ENCODE measurements at regions not wholly inside any gene's neighbourhood (a gene's known extent, or its start where the extent isn't known, plus 50 kb on each side); places are given as distances from the start of the nearest gene placed in this dataset.

DNA sequence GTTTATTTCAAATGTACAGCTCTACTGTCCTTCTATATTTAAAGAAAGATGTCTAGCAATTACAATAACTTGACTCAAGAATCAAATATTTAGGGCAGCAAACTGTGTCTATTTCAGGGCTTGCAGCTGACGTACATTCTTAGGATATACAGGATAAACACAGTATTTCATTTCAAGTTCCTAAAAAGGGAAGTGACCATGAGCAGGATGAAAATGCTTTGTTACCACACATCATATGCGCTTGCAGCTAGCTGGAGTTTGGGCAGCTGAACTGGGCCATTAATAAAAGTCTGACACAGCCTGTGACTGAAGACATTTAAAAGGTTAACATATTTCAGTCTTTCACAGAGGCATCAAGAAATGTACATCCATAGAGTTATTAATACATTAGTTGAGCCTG lies 264.6 kb upstream of the TRIB2 start:
- no CpG with 5 or more reads among the region's 2 CpGs for whole genome bisulfite sequencing (ENCODE audit: insufficient coverage)
- POLR2A ChIA-PET, result no interaction called here

DNA sequence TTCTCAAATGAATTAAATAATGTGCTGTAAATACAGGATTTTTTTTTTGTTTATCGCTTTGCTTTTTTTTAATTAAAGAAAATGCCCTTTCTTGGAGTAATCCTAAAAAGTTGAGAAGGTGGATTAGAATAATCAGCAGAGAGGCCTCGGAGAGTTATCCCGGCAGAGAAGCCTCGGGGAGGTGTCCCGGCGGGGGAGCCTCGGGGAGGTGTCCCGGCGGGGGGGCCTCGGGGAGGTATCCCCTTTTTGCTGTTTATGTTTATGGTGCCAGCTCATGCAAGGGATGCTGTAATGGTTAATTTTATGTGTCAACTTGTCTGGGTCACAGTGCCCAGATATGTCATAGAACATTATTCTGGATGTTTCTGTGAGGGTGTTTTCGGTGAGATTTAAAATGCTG lies 263.0 kb upstream of the TRIB2 start:
- Histone ChIP-seq H3K4me3 (ENCODE audit: control insufficient read depth in 1 of 7, extremely low read depth in 1 of 7, insufficient read depth in 4 of 7, low read depth in 2 of 7, low read length in 6 of 7) (no peak overlapping the region), H3K27me3 (replicated peaks in 2 of 5; ENCODE audit: control insufficient read depth in 4 of 5, insufficient read depth in 5 of 5, low read length in 4 of 5) (no peaks in the 10 kb centered on the region), H3K27ac (ENCODE audit: insufficient read depth in 1 of 2, low read depth in 1 of 2, low read length in 2 of 2, poor library complexity in 1 of 2, severe bottlenecking in 2 of 2) (no peak overlapping the region), H3K9me3 (ENCODE audit: control extremely low read depth in 1 of 5, control insufficient read depth in 4 of 5, insufficient read depth in 2 of 5, low read depth in 1 of 5, low read length in 4 of 5) (no peaks in the 10 kb centered on the region), H3K36me3 (ENCODE audit: control insufficient read depth in 4 of 4, insufficient read depth in 4 of 4, low read length in 3 of 4) (no peaks in the 10 kb centered on the region), H3K4me1 (ENCODE audit: control extremely low read depth in 1 of 4, control insufficient read depth in 4 of 4, insufficient read depth in 4 of 4, low read length in 3 of 4) (peaks cover 14 to 30% (median 21%) of the 10 kb centered on the region in 4 experiments)
- 85% methylated on average over 4 of the region's 11 CpGs for WGBS (ENCODE audit: insufficient coverage)
- no peak for DNase-seq
- POLR2A ChIA-PET, result interaction anchor here (0.6 kb wide), 1 partner anchor 67 kb away, joined by 4 read pairs; no protein-coding TSS in a partner anchor
- CTCF ChIA-PET, result interaction anchor here (1.7 kb wide), 1 partner anchor 14 kb away, joined by 4 read pairs; no protein-coding TSS in a partner anchor

More for the DNA sequence above, 264.6 kb upstream of the TRIB2 start:
- no peaks in the 10 kb centered on the region for H3K9me3 ChIP-seq (ENCODE audit: control extremely low read depth in 1 of 5, control insufficient read depth in 4 of 5, insufficient read depth in 2 of 5, low read depth in 1 of 5, low read length in 4 of 5)
- peak overlapping the region; percentile 34 to 77 for H3K27ac ChIP-seq (ENCODE audit: insufficient read depth in 1 of 2, low read depth in 1 of 2, low read length in 2 of 2, poor library complexity in 1 of 2, severe bottlenecking in 2 of 2)
- no peaks in the 10 kb centered on the region for H3K27me3 ChIP-seq (replicated peaks in 2 of 5; ENCODE audit: control insufficient read depth in 4 of 5, insufficient read depth in 5 of 5, low read length in 4 of 5)
- peak overlapping the region in 6 of 7 experiments; percentile 21 to 66 (median 49) for H3K4me3 ChIP-seq (ENCODE audit: control insufficient read depth in 1 of 7, extremely low read depth in 1 of 7, insufficient read depth in 4 of 7, low read depth in 2 of 7, low read length in 6 of 7)
- DNase-seq, result peak; percentile 43 to 85 (median 78)
- CTCF ChIA-PET, result interaction anchor here (0.6 kb wide), 1 partner anchor 55 kb away, joined by 3 read pairs; no protein-coding TSS in a partner anchor
- H3K4me1 ChIP-seq (ENCODE audit: control extremely low read depth in 1 of 4, control insufficient read depth in 4 of 4, insufficient read depth in 4 of 4, low read length in 3 of 4), result peaks cover 14 to 29% (median 20%) of the 10 kb centered on the region in 4 experiments
- H3K36me3 ChIP-seq (ENCODE audit: control insufficient read depth in 4 of 4, insufficient read depth in 4 of 4, low read length in 3 of 4), result no peaks in the 10 kb centered on the region

GRCh38 chr2:12455661-12456060 lies 261.1 kb upstream of the TRIB2 start:
- ChIA-PET POLR2A (no interaction called here), CTCF (no interaction called here)
- H3K36me3 ChIP-seq (ENCODE audit: control insufficient read depth in 4 of 4, insufficient read depth in 4 of 4, low read length in 3 of 4), result no peaks in the 10 kb centered on the region
- H3K27ac ChIP-seq (ENCODE audit: insufficient read depth in 1 of 2, low read depth in 1 of 2, low read length in 2 of 2, poor library complexity in 1 of 2, severe bottlenecking in 2 of 2), result no peak overlapping the region
- DNase-seq, result no peak
- no peaks in the 10 kb centered on the region for H3K9me3 ChIP-seq (ENCODE audit: control extremely low read depth in 1 of 5, control insufficient read depth in 4 of 5, insufficient read depth in 2 of 5, low read depth in 1 of 5, low read length in 4 of 5)
- H3K4me1 ChIP-seq (ENCODE audit: control extremely low read depth in 1 of 4, control insufficient read depth in 4 of 4, insufficient read depth in 4 of 4, low read length in 3 of 4), result peaks cover 14 to 29% (median 21%) of the 10 kb centered on the region in 4 experiments
- no CpG with 5 or more reads among the region's 2 CpGs for WGBS (ENCODE audit: insufficient coverage)
- H3K4me3 ChIP-seq (ENCODE audit: control insufficient read depth in 1 of 7, extremely low read depth in 1 of 7, insufficient read depth in 4 of 7, low read depth in 2 of 7, low read length in 6 of 7), result no peak overlapping the region
- no peaks in the 10 kb centered on the region for H3K27me3 ChIP-seq (replicated peaks in 2 of 5; ENCODE audit: control insufficient read depth in 4 of 5, insufficient read depth in 5 of 5, low read length in 4 of 5)

DNA sequence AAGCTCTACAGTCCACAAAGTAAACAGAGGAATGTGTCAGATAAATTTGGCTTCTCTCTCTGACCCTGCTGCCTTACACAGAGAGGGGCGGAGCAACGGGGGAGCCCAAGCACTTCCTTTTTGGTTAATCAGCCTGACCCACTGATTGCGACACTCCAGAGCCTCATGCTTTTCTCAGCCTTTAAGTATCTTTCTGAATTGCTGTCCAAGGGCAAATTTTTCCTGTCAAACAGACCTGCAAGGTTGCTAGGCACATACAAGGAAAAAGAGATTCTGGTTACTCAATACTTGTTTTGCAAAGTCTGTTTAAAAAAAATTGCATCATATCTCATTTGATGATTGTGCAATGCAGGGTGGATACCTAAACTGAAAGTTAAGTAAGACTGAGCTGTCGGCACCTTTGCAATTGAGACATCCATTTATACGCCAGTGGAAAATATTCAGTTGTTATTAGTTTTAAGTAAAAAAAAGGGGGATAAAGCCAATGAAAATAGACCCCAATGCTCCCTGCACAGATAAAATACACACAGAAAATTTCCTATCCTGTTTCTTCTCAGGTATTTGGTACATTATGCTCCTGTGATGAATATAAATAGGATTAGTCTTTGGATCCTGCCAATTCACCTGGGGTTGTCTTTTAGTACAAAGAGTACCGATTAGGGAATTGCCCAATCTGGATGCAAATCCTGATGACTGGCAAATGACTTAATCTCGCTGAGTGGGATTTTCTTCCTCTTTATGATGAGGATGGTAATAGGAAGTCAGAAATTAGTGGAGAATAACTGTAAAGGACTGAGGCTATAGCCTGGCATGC lies 260.2 kb upstream of the TRIB2 start:
- 17% methylated on average over 4 of the region's 7 CpGs for WGBS (ENCODE audit: insufficient coverage)
- ChIA-PET CTCF (no interaction called here), POLR2A (no interaction called here)
- H3K4me1 ChIP-seq (ENCODE audit: control extremely low read depth in 1 of 4, control insufficient read depth in 4 of 4, insufficient read depth in 4 of 4, low read length in 3 of 4), result peaks cover 12 to 26% (median 19%) of the 10 kb centered on the region in 4 experiments
- peaks cover 0 to 1% (median 0%) of the 10 kb centered on the region in 5 experiments for H3K9me3 ChIP-seq (ENCODE audit: control extremely low read depth in 1 of 5, control insufficient read depth in 4 of 5, insufficient read depth in 2 of 5, low read depth in 1 of 5, low read length in 4 of 5)
- no peaks in the 10 kb centered on the region for H3K36me3 ChIP-seq (ENCODE audit: control insufficient read depth in 4 of 4, insufficient read depth in 4 of 4, low read length in 3 of 4)
- H3K27ac ChIP-seq (ENCODE audit: insufficient read depth in 1 of 2, low read depth in 1 of 2, low read length in 2 of 2, poor library complexity in 1 of 2, severe bottlenecking in 2 of 2), result peak overlapping the region in 1 of 2 experiments; percentile 67
- DNase-seq, result peak; percentile 59 to 93 (median 86)
- H3K27me3 ChIP-seq (replicated peaks in 2 of 5; ENCODE audit: control insufficient read depth in 4 of 5, insufficient read depth in 5 of 5, low read length in 4 of 5), result no peaks in the 10 kb centered on the region
- peak overlapping the region in 6 of 7 experiments; percentile 39 to 76 (median 62) for H3K4me3 ChIP-seq (ENCODE audit: control insufficient read depth in 1 of 7, extremely low read depth in 1 of 7, insufficient read depth in 4 of 7, low read depth in 2 of 7, low read length in 6 of 7)

DNA sequence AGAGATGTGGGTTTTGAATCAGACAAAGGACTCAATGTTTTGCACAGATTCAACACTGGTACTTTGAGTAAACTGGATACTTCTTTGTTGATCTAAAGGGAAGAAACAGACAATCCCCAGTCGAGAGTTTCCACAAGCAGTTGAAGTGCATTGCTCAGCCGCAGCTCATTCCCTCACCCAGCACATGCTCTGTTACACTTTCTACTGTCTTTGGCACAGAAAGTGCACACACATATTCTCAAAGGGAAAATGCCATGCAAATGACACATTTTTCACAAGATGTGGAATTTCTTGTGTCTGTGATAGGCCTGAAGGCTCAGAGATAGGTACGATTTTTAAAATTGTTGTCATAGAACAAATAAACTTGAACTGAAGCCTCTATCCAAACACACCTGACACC lies 258.9 kb upstream of the TRIB2 start:
- Histone ChIP-seq H3K4me1 (ENCODE audit: control extremely low read depth in 1 of 4, control insufficient read depth in 4 of 4, insufficient read depth in 4 of 4, low read length in 3 of 4) (peaks cover 5 to 16% (median 10%) of the 10 kb centered on the region in 4 experiments), H3K27ac (ENCODE audit: insufficient read depth in 1 of 2, low read depth in 1 of 2, low read length in 2 of 2, poor library complexity in 1 of 2, severe bottlenecking in 2 of 2) (no peak overlapping the region), H3K9me3 (ENCODE audit: control extremely low read depth in 1 of 5, control insufficient read depth in 4 of 5, insufficient read depth in 2 of 5, low read depth in 1 of 5, low read length in 4 of 5) (peaks cover 0 to 1% (median 0%) of the 10 kb centered on the region in 5 experiments), H3K4me3 (ENCODE audit: control insufficient read depth in 1 of 7, extremely low read depth in 1 of 7, insufficient read depth in 4 of 7, low read depth in 2 of 7, low read length in 6 of 7) (no peak overlapping the region), H3K36me3 (ENCODE audit: control insufficient read depth in 4 of 4, insufficient read depth in 4 of 4, low read length in 3 of 4) (no peaks in the 10 kb centered on the region), H3K27me3 (replicated peaks in 2 of 5; ENCODE audit: control insufficient read depth in 4 of 5, insufficient read depth in 5 of 5, low read length in 4 of 5) (no peaks in the 10 kb centered on the region)
- POLR2A ChIA-PET, result interaction anchor here (0.6 kb wide), 1 partner anchor 317 kb away, joined by 3 read pairs; no protein-coding TSS in a partner anchor
- no peak for DNase-seq
- CTCF ChIA-PET, result no interaction called here
- WGBS (ENCODE audit: insufficient coverage), result 100% methylated on average over 2 of the region's 3 CpGs

DNA sequence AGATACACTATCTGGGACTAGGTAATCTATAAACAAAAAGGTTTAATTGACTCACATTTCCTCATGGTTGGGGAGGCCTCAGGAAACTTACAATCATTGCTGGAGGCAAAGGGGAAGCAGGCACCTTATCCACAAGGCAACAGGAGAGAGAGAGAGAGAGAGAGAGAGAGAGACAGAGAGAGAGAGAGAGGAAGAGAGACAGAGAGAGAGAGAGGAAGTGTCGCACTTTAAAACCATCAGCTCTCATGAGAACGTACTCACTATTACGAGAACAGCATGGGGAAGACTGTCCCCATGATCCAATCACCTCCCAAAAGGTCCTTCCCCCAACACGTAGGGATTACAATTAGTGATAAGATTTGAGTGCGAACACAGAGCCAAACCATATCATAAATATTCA lies 253.5 kb upstream of the TRIB2 start:
- Histone ChIP-seq H3K4me3 (ENCODE audit: control insufficient read depth in 1 of 7, extremely low read depth in 1 of 7, insufficient read depth in 4 of 7, low read depth in 2 of 7, low read length in 6 of 7) (no peak overlapping the region), H3K9me3 (ENCODE audit: control extremely low read depth in 1 of 5, control insufficient read depth in 4 of 5, insufficient read depth in 2 of 5, low read depth in 1 of 5, low read length in 4 of 5) (peaks cover 0 to 1% (median 0%) of the 10 kb centered on the region in 5 experiments), H3K4me1 (ENCODE audit: control extremely low read depth in 1 of 4, control insufficient read depth in 4 of 4, insufficient read depth in 4 of 4, low read length in 3 of 4) (peaks cover 0 to 6% (median 2%) of the 10 kb centered on the region in 4 experiments), H3K27me3 (replicated peaks in 2 of 5; ENCODE audit: control insufficient read depth in 4 of 5, insufficient read depth in 5 of 5, low read length in 4 of 5) (no peaks in the 10 kb centered on the region), H3K27ac (ENCODE audit: insufficient read depth in 1 of 2, low read depth in 1 of 2, low read length in 2 of 2, poor library complexity in 1 of 2, severe bottlenecking in 2 of 2) (no peak overlapping the region), H3K36me3 (ENCODE audit: control insufficient read depth in 4 of 4, insufficient read depth in 4 of 4, low read length in 3 of 4) (no peaks in the 10 kb centered on the region)
- 81% methylated on average over 4 of the region's 5 CpGs for WGBS (ENCODE audit: insufficient coverage)
- DNase-seq, result no peak
- CTCF ChIA-PET, result no interaction called here
- POLR2A ChIA-PET, result no interaction called here

DNA sequence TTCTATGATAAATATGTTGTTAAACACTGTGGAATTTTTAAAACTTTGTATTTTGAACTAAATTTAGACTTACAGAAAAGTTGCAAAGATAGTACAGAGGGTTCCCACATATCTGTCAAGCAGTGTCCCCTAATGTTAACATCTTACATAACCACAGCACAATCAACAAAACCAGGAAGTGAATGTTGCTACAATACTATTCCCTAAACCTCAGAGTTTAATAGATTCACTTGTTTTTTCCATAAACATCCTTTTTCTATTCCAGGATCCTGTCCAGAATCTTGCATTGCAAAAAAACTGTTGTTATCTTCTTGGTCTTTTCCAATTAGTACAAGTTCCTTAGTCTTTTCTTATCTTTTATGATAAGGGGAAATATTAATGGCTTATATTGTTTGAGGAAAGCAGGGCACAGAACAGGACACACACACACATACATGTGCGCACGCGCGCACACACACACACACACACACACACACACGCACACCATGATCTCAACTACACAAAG lies 251.1 kb upstream of the TRIB2 start:
- H3K27ac ChIP-seq (ENCODE audit: insufficient read depth in 1 of 2, low read depth in 1 of 2, low read length in 2 of 2, poor library complexity in 1 of 2, severe bottlenecking in 2 of 2), result no peak overlapping the region
- CTCF ChIA-PET, result no interaction called here
- no peak for DNase-seq

More for the DNA sequence above, 251.1 kb upstream of the TRIB2 start:
- H3K27me3 ChIP-seq (replicated peaks in 2 of 5; ENCODE audit: control insufficient read depth in 4 of 5, insufficient read depth in 5 of 5, low read length in 4 of 5), result no peaks in the 10 kb centered on the region
- H3K36me3 ChIP-seq (ENCODE audit: control insufficient read depth in 4 of 4, insufficient read depth in 4 of 4, low read length in 3 of 4), result no peaks in the 10 kb centered on the region
- no CpG with 5 or more reads among the region's 5 CpGs for WGBS (ENCODE audit: insufficient coverage)
- peaks cover 0 to 1% (median 0%) of the 10 kb centered on the region in 5 experiments for H3K9me3 ChIP-seq (ENCODE audit: control extremely low read depth in 1 of 5, control insufficient read depth in 4 of 5, insufficient read depth in 2 of 5, low read depth in 1 of 5, low read length in 4 of 5)
- POLR2A ChIA-PET, result no interaction called here
- peaks cover 0 to 6% (median 2%) of the 10 kb centered on the region in 4 experiments for H3K4me1 ChIP-seq (ENCODE audit: control extremely low read depth in 1 of 4, control insufficient read depth in 4 of 4, insufficient read depth in 4 of 4, low read length in 3 of 4)
- H3K4me3 ChIP-seq (ENCODE audit: control insufficient read depth in 1 of 7, extremely low read depth in 1 of 7, insufficient read depth in 4 of 7, low read depth in 2 of 7, low read length in 6 of 7), result no peak overlapping the region

All from common myeloid progenitor, CD34-positive (primary cell).